ENCODE measurements at regions not wholly inside any gene's neighbourhood (a gene's known extent, or its start where the extent isn't known, plus 50 kb on each side); places are given as distances from the start of the nearest gene placed in this dataset.

- no peak for DNase-seq (ENCODE audit: low read depth in 4 of 4, low spot score in 3 of 4)
Measured at GRCh38 chr3:40973141-40973540, 226.2 kb upstream of the CTNNB1 start.

GRCh38 chr3:40975711-40976121 is 223.6 kb upstream of the CTNNB1 start:
- DNase-seq (ENCODE audit: low read depth in 4 of 4, low spot score in 3 of 4): no peak

- no peak for DNase-seq (ENCODE audit: low read depth in 4 of 4, low spot score in 3 of 4)
Measured at GRCh38 chr3:40976241-40976640, 223.1 kb upstream of the CTNNB1 start.

DNA sequence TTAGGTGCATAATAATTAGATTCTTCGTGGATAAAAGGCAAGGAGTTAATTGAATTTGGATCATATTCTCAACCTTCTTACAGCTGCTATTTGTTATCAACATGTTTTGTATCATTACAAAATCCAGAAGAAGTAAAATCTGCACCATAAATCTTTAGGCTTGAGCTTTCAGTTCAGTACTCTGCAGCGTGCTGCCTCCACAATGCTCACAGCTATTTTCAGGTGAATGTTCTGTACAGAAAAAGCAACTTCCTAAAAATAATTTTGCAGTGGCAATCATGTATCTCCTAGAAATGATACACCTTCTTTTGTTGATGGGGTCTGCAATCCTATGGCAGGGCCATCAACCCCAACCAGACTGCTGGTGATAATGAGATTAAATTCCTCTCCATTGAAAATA is 220.9 kb upstream of the CTNNB1 start:
- no peak for DNase-seq (ENCODE audit: low read depth in 4 of 4, low spot score in 3 of 4)

DNA sequence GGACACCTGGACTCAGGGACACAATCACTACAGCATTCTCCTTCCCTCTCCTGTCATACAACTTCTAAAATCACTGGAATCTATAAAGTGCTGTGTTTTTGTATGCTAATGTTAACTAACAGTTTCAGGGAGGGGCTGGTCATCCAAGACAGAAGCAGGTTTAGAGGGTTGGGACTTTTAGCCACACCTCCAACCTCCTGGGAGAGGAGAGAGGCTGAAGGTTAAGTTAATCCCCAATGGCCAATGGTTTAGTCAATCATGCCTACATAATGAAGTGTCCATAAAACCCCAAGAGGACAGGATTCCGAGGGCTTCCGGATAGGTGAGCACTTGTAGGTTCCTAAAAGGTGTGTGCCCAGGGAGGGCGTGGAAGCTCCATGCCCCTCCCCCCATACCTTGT is 219.3 kb upstream of the CTNNB1 start:
- no peak for DNase-seq (ENCODE audit: low read depth in 4 of 4, low spot score in 3 of 4)

DNA sequence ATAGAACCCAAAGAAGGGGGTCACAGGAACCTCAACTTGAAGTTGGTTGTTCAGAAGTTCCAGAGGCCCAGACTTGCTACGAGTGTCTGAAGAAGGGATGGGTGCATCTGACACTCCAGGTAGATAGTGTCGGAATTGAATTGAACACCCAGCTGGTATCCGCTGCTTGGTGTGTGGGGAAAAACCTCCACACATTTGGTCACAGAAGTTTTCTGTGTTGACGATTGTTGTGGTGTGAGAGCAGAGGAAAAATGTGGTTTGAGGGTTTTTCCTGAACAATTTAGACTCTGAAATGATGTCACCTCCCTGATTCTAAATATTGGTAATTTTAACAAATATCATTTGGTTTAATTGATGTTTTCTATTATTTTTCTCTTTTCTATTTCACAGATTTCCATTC is 218.8 kb upstream of the CTNNB1 start:
- DNase-seq (ENCODE audit: low read depth in 4 of 4, low spot score in 3 of 4): no peak

- DNase-seq (ENCODE audit: low read depth in 4 of 4, low spot score in 3 of 4): no peak
Measured at GRCh38 chr3:40985195-40985594, 214.1 kb upstream of the CTNNB1 start.

DNA sequence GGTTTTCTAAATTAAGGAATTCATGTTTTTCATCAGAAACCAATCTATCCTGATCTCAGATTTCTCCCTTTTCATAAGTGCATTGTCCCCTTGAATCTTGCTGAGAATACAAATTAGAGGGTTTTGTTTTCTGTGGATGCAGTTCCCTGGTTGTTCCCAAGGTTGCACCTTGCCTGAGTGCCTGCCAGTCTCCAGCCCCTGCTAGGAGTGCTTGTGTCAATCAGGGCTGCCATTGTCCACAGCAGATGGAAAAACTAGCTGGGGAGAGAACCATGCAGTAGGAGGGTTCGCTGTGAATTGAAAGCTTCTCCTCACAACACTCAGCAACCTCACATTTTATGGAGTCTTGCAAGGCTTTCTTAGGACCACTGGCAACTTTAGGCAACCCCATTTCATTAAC is 210.8 kb upstream of the CTNNB1 start:
- no peak for DNase-seq (ENCODE audit: low read depth in 4 of 4, low spot score in 3 of 4)

- no peak for DNase-seq (ENCODE audit: low read depth in 4 of 4, low spot score in 3 of 4)
Measured at GRCh38 chr3:40989141-40990061, 209.9 kb upstream of the CTNNB1 start.

DNA sequence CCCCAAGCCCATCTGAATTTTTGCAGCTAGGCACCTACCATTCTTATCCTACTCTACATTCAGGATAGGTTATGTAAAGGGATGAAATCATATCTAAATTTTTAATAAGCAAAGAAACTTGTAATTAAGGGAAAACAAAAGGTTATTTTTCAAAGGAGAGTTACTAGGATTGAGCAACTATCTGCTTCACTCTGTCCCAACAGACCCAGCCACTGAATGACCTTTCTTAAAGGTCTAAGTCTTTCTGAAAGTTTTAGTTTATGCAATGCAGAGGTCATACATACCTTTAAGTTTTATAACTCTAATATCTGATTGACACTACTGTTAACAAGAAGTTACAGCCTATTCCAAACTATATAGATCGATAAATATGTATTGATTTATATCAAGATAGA is 209.2 kb upstream of the CTNNB1 start:
- DNase-seq (ENCODE audit: low read depth in 4 of 4, low spot score in 3 of 4): no peak

- DNase-seq (ENCODE audit: low read depth in 4 of 4, low spot score in 3 of 4): no peak
Measured at GRCh38 chr3:40992023-40992422, 207.3 kb upstream of the CTNNB1 start.

DNA sequence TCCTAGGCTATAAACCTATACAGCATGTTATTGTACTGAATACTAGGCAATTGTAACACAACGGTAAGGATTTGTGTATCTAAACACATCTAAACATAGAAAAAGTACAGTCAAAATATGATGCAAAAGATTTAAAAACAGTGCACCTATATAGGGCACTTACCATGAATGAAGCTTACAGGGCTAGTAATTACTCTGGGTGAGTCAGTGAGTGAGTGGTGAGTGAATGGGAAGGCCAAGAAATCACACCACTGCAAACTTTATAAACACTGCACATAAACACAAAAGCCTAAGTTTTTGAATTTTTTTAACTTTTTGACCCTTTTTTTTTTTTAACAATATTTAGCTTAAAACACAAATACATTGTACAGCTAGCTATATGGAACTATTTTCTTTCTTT is 204.7 kb upstream of the CTNNB1 start:
- no peak for DNase-seq (ENCODE audit: low read depth in 4 of 4, low spot score in 3 of 4)

GRCh38 chr3:40995271-40995670 is 204.0 kb upstream of the CTNNB1 start:
- no peak for DNase-seq (ENCODE audit: low read depth in 4 of 4, low spot score in 3 of 4)

- DNase-seq (ENCODE audit: low read depth in 4 of 4, low spot score in 3 of 4): no peak
Measured at GRCh38 chr3:40996382-40996781, 202.9 kb upstream of the CTNNB1 start.

GRCh38 chr3:40996827-40997710 is 202.2 kb upstream of the CTNNB1 start:
- DNase-seq (ENCODE audit: low read depth in 4 of 4, low spot score in 3 of 4): no peak

DNA sequence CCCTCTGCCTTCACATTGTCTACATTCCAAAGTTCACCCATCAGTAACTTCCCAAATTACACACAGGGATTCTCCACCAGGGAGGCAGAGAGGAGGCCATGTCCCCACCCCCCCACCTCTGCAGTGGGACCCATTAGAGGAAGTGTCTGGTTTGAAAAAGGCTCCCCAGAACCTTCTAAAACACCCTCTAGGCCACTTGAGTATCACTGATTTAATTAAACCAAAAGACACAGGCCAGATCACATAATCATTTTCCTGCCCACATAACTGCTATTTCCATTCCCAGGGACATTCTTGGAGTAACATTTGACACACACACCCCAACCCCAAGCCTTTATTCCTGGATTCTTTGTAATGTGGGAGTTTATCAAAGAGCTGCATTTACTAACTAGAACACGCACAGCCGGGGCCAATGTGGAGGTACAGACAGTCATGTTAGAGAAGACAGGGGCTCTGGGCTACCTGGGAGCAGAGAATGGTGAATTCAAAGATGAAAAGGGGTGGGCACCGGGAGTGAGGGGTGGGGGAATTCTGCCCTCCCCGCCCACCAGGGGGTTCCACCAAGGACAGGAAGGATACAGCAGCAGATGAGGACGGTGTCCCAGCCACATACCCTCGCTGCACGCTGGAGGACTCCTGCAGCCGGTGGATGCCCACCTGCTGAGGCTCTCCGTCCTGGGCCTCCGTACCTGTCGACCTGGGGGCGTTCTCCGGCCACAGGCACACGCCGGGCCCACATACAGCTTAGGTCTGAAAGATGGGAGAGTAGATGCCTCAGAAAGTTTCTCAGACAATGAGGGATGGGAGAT is 201.4 kb upstream of the CTNNB1 start:
- DNase-seq (ENCODE audit: low read depth in 4 of 4, low spot score in 3 of 4): no peak

- DNase-seq (ENCODE audit: low read depth in 4 of 4, low spot score in 3 of 4): no peak
Measured at GRCh38 chr3:40999682-41000081, 199.6 kb upstream of the CTNNB1 start.

GRCh38 chr3:41000471-41000870 is 198.8 kb upstream of the CTNNB1 start:
- no peak for DNase-seq (ENCODE audit: low read depth in 4 of 4, low spot score in 3 of 4)

GRCh38 chr3:41001556-41001955 is 197.7 kb upstream of the CTNNB1 start:
- DNase-seq (ENCODE audit: low read depth in 4 of 4, low spot score in 3 of 4): no peak

DNA sequence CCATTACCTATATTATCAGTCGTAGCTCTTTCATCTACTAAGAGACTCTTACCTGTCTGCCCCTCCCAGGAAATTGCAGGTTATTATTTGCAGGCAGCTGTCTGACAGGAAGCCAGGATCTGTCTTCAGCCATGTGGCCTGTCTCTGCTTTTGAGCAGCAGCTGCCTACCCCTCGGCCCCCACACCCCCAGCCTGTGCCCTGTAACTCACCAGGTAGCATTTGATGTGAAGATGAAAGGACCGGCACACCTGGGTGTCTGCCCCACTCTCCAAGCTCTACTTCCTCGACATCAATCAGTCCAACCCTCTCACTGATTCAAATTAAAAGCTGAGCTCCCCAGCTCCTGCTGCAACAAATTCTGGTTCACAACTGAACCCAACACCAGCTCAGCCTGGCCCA is 197.2 kb upstream of the CTNNB1 start:
- DNase-seq (ENCODE audit: low read depth in 4 of 4, low spot score in 3 of 4): no peak

DNA sequence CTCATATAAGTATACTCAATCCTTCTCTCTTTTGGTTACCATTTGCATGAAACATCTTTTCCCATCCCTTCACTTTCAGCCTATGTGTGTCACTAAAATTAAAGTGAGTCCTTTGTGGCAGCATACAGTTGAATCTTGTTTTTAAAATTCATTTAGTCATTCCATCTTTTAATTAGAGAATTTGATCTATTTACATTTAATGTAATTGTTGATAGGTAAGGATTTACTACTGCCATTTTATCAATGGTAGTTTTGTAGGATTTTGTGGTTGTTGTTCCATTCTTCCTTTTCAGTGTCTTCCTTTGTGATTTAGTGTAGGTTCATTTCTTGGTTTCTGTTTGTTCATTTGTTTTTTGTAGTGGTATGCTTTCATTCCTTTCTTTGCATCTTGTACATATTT is 191.9 kb upstream of the CTNNB1 start:
- no peak for DNase-seq (ENCODE audit: low read depth in 4 of 4, low spot score in 3 of 4)

Data from right renal pelvis (tissue), 4 donors.